Naive thymus-derived CD8-positive, alpha-beta T cell (primary cell): ENCODE measurements at regions not wholly inside any gene's neighbourhood (a gene's known extent, or its start where the extent isn't known, plus 50 kb on each side); places are given as distances from the start of the nearest gene placed in this dataset.
A peak's percentile ranks its signal among the peaks of the same experiment; 100 is the strongest.

Experiments
- ATAC-seq, 2 donors: fragments of 150-1000 bp; cut with Tn5 transposase in 1 of 2; sonication (Bioruptor Pico), chemical (Tn5 transposase) in 1 of 2; 1 replicate in 1 of 2; 2 replicates in 1 of 2; pipeline ENCODE4 v1.10.0; 2021; ENCODE audit warnings: mild to moderate bottlenecking in 2 of 2, moderate library complexity in 2 of 2
- POLR2A ChIA-PET: fragments of 350-600 bp; sonication (Branson Sonifier 250); formaldehyde crosslinking; loops from one replicate; lab custom pipeline; 2021; ENCODE audit warnings: antibody characterized with exemption; lab: Charles Lee
- DNase-seq, 10 donors: peaks; one replicate each; pipeline versions ENCODE4 v3.0.0 to v3.0.0-alpha.2; 2020 to 2022
- H3K27ac Mint-ChIP-seq, 10 donors: one replicate each; pipeline ENCODE4 v1.8.0; 2020 to 2022; ENCODE audit warnings: mild to moderate bottlenecking in 10 of 10, mixed read lengths in 10 of 10, moderate library complexity in 4 of 10, inconsistent platforms in 1 of 10
- H3K27me3 Mint-ChIP-seq, 5 donors: one replicate each; pipeline ENCODE4 v1.8.0; 2021 to 2022; ENCODE audit warnings: mixed read lengths in 5 of 5
- H3K36me3 Mint-ChIP-seq, 3 donors: one replicate each; pipeline ENCODE4 v1.8.0; 2020 to 2022; ENCODE audit warnings: mixed read lengths in 3 of 3, mild to moderate bottlenecking in 2 of 3, inconsistent platforms in 1 of 3
- H3K4me1 Mint-ChIP-seq, 4 donors: one replicate each; pipeline ENCODE4 v1.8.0; 2021 to 2022; ENCODE audit warnings: mixed read lengths in 4 of 4
- H3K4me3 Mint-ChIP-seq, 10 donors: one replicate each; pipeline ENCODE4 v1.8.0; 2020 to 2022; ENCODE audit warnings: mild to moderate bottlenecking in 10 of 10, mixed read lengths in 10 of 10, moderate library complexity in 6 of 10, inconsistent platforms in 1 of 10
- H3K9me3 Mint-ChIP-seq, 9 donors: one replicate each; pipeline ENCODE4 v1.8.0; 2020 to 2022; ENCODE audit warnings: mixed read lengths in 9 of 9, mild to moderate bottlenecking in 3 of 9, inconsistent platforms in 1 of 9, moderate library complexity in 1 of 9

DNA sequence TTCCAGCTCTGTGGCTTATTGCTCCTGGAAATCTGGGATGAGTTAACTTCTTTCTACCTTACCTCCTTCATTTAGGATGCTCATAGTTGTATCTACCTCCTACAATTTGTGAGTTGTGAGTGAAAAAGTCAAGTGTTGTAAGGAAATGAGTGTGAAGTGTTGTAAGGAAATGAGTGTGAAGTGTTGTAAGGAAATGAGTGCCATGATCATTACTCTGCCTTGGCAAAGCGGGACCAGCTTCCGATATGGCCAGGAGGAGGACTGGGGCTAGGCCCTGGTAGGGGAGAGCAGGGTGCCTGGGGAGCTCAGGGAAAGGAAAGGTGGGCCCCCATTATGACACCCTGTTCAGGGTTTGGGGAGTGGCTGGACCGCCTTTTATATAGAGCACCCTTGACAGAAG, 435.2 kb downstream of the FGF9 start:
- Mint-ChIP-seq H3K27ac (peak overlapping the region in 3 of 10 donors; percentile 9 to 81 (median 47)), H3K27me3 (no peaks in the 10 kb centered on the region), H3K4me1 (peaks cover 21 to 43% (median 40%) of the 10 kb centered on the region in 4 donors), H3K4me3 (no peak overlapping the region), H3K36me3 (no peaks in the 10 kb centered on the region), H3K9me3 (no peaks in the 10 kb centered on the region)
- ATAC-seq (no peak), DNase-seq (no peak)
- POLR2A ChIA-PET, result interaction anchor here (2.0 kb wide), 1 partner anchor 30 kb away, joined by 5 read pairs; no protein-coding TSS in a partner anchor

DNA sequence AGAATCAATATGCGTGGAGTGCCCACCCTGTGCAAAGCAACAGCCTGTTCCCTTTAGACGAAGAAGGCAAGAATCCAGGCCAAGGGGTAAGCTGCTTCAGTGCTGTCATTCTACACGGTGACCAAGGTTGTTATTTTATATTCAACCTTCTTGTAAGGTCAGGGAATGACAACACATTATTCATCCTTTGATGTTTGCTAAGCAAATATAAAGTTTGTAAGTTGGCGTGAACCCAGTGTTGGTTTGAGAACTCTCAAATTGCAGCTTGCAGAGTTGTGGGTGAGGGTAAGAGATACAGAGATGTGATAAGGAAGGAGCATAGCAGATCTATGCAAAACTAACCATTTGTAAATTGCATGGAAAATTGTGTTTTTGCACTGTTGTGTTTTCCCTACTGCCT, 436.7 kb downstream of the FGF9 start:
- ATAC-seq (peak; percentile 42 to 68), DNase-seq (no peak)
- peak overlapping the region in 9 of 10 donors; percentile 3 to 61 (median 34) for H3K4me3 Mint-ChIP-seq
- H3K9me3 Mint-ChIP-seq, result no peaks in the 10 kb centered on the region
- H3K27ac Mint-ChIP-seq, result peak overlapping the region in 9 of 10 donors; percentile 17 to 85 (median 26)
- POLR2A ChIA-PET, result interaction anchor here (0.9 kb wide), 1 partner anchor 24 kb away, joined by 4 read pairs; no protein-coding TSS in a partner anchor
- H3K4me1 Mint-ChIP-seq, result peaks cover 21 to 43% (median 41%) of the 10 kb centered on the region in 4 donors
- no peaks in the 10 kb centered on the region for H3K27me3 Mint-ChIP-seq
- H3K36me3 Mint-ChIP-seq, result no peaks in the 10 kb centered on the region

DNA sequence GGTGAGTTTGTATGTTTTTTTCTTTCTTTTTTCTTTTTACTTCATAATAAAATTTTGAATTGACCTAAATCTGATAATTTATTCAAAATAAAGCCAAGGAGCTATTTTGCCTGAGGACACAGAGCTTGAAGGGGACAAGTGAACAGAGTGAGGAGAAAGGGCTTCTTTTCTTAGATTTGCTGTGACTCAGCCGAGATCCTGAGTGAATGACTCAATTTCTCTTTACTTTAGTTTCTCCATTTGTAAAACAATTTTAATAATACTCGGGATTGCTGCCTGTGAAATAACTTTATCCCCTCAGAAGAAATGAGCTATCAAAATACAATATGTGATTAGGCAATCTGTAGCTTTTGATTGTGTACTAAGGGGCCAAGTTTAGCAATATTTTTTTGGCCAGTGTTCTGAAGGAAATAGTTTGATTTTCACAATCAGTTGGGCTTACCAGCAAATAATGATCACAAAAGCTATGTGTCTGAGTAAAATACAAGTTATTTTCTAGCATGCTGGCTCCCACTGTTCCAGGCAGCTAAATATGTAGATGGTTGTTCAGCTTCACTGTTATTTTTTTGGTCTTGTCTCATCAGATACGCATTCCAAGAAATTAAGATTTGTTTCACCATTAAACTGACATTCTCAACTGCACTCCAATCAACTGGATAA, 437.5 kb downstream of the FGF9 start:
- POLR2A ChIA-PET, result interaction anchor here (0.9 to 1.0 kb wide), 2 partner anchors 8 to 25 kb away, joined by 3 to 4 read pairs; no protein-coding TSS in a partner anchor
- Mint-ChIP-seq H3K9me3 (peaks cover 0 to 1% (median 0%) of the 10 kb centered on the region in 9 donors), H3K36me3 (no peaks in the 10 kb centered on the region), H3K27ac (peak overlapping the region in 7 of 10 donors; percentile 4 to 85 (median 51)), H3K4me1 (peaks cover 21 to 47% (median 45%) of the 10 kb centered on the region in 4 donors), H3K27me3 (no peaks in the 10 kb centered on the region), H3K4me3 (peak overlapping the region in 7 of 10 donors; percentile 2 to 61 (median 34))
- ATAC-seq (no peak), DNase-seq (no peak)

DNA sequence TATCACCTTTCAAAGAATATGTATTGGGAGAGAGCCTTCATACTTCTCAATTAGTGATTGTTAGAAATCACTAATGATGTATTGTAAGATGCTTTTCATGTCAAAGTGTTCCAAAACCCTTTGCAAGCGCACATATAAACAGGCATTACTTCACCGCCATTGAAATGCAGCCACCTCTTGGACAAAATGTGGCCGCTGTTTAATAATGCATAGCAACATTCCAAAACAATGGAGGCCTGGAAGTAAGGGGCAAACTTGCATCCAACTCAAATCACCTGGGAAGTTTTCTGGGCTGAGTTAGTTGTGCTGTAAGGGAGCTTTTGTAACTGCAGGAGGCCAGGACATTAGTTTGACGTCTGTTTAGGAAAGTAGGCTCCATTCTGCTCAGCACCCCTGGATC, 438.1 kb downstream of the FGF9 start:
- DNase-seq (no peak), ATAC-seq (no peak)
- POLR2A ChIA-PET, result interaction anchor here (1.0 kb wide), 1 partner anchor 8 kb away, joined by 3 read pairs; no protein-coding TSS in a partner anchor
- Mint-ChIP-seq H3K4me1 (peaks cover 22 to 52% (median 49%) of the 10 kb centered on the region in 4 donors), H3K27me3 (no peaks in the 10 kb centered on the region), H3K36me3 (no peaks in the 10 kb centered on the region), H3K4me3 (no peak overlapping the region), H3K9me3 (peaks cover 0 to 7% (median 0%) of the 10 kb centered on the region in 9 donors), H3K27ac (peak overlapping the region in 3 of 10 donors; percentile 14 to 43 (median 42))

DNA sequence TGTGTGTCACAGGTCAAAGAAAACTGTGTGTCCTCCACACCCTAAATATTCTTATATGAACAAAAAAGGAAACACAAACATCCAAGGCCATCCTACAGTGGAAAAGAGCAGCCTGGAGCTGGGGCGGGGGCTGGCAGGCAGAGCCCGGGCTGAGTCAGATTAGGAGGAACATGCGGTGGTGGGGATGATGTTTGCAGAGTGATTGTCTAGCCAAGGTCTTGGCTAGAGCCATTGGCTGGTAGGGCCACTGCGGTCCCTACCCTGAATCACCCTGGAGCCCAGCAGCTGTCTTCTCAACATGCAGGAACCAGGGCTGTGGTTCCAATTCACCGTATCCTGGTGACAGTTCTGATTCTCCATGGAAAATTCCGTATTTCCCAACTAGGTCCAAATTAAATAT, 439.5 kb downstream of the FGF9 start:
- ATAC-seq, result no peak
- no peak overlapping the region for H3K4me3 Mint-ChIP-seq
- no peak for DNase-seq
- H3K27ac Mint-ChIP-seq, result peak overlapping the region in 2 of 10 donors; percentile 14 to 38
- H3K4me1 Mint-ChIP-seq, result peaks cover 25 to 61% (median 60%) of the 10 kb centered on the region in 4 donors
- no peaks in the 10 kb centered on the region for H3K27me3 Mint-ChIP-seq
- no peaks in the 10 kb centered on the region for H3K36me3 Mint-ChIP-seq
- peaks cover 0 to 9% (median 0%) of the 10 kb centered on the region in 9 donors for H3K9me3 Mint-ChIP-seq
- POLR2A ChIA-PET, result interaction anchor here (1.0 kb wide), 1 partner anchor 50 kb away, joined by 3 read pairs; no protein-coding TSS in a partner anchor

DNA sequence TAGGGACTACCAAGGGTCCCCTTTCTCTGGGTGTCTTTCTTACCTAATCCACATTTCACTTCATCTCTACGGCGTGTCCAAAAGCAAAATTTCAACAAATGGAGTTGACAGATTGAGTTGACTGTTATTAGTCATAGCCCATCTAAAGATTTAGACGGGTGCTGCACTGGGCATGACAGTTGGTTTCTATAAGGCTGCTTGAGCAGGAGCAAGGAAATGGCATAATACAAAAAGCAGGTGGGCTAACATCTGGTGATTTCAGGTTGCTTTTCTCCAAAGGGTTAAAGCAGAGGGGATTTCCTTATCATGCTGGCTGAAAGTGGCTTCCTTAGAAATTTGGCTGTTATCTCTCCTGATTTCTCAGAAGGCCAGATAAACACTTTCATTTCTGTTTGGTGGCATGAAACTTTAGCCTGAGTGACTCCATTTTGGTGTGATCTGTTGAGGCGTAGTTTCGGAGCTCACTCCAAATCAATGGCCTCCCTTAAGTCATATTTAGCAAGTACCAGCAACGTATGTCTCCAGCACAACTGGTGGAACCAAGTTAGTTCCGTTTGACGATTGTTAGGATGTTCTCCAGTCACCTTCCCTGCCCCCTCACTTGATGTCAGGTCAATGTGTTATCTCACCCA, 440.4 kb downstream of the FGF9 start:
- Mint-ChIP-seq H3K4me1 (peaks cover 21 to 66% (median 61%) of the 10 kb centered on the region in 4 donors), H3K9me3 (peaks cover 0 to 9% (median 0%) of the 10 kb centered on the region in 9 donors), H3K4me3 (no peak overlapping the region), H3K27me3 (no peaks in the 10 kb centered on the region), H3K27ac (peak overlapping the region in 3 of 10 donors; percentile 24 to 35 (median 25)), H3K36me3 (no peaks in the 10 kb centered on the region)
- POLR2A ChIA-PET, result no interaction called here
- ATAC-seq (no peak), DNase-seq (no peak)

DNA sequence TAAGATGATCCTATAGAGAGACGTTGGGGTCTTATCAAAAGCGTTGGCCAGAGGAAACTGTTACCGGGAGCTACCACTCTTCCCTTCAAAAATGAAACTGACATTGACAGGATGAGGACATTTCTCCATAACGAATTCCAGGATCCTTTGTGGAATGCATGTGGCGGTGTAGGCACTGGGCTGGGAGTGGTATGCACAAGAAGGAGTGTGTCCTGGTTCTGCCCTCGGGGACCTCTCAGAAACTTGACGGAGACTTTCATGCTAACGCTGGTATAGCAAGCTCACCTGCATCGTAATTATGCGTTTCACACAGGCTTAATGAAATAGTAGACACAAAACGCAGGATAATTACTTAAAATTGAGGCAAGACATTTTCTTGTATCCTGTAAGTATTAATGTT, 441.1 kb downstream of the FGF9 start:
- POLR2A ChIA-PET, result no interaction called here
- Mint-ChIP-seq H3K27me3 (no peaks in the 10 kb centered on the region), H3K4me1 (peaks cover 19 to 66% (median 58%) of the 10 kb centered on the region in 4 donors), H3K4me3 (no peak overlapping the region), H3K27ac (peak overlapping the region in 2 of 10 donors; percentile 21 to 53), H3K36me3 (no peaks in the 10 kb centered on the region), H3K9me3 (peaks cover 0 to 13% (median 0%) of the 10 kb centered on the region in 9 donors)
- no peak for DNase-seq
- ATAC-seq, result no peak

DNA sequence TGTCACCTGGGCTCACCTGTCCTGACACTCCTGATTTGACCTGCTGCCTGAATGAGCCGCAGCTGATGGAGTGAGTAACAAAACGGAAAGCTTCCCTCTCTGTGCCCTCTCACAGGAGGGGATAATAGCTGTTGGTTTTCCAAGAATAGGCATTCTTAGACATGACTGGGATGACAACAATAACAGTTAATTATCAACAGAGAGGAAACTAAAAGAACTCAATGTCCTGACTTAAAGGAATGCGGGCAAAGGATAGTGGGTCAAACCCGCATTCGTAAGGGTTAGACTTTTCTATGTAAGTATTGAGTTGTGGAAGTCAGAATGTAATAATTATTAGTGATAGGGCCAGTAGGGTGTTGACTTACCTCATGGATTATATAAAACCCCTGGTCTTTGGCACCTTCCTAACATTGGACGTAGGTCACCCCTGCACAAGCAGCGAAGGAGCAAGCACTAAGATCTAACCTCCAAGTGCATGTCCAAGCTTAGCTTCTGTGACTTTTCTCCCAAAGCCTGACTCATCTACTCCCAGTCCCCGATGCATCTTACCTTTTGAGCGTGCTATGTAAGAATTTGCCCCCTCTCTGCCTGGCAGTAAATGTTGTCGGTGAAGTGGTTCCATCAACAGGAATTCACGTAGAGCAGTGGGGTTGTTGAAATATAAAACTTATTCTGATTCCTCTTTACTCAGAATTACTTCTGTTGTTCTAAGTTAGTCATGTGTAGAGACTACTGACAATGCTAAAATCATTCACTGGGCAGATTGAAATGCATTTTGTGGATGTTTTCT, 442.3 kb downstream of the FGF9 start:
- DNase-seq (no peak), ATAC-seq (no peak)
- H3K27ac Mint-ChIP-seq, result peak overlapping the region in 9 of 10 donors; percentile 31 to 93 (median 86)
- no peaks in the 10 kb centered on the region for H3K27me3 Mint-ChIP-seq
- POLR2A ChIA-PET, result no interaction called here
- H3K4me3 Mint-ChIP-seq, result peak overlapping the region in 3 of 10 donors; percentile 15 to 68 (median 33)
- H3K9me3 Mint-ChIP-seq, result peaks cover 0 to 13% (median 0%) of the 10 kb centered on the region in 9 donors
- no peaks in the 10 kb centered on the region for H3K36me3 Mint-ChIP-seq
- peaks cover 10 to 57% (median 48%) of the 10 kb centered on the region in 4 donors for H3K4me1 Mint-ChIP-seq

DNA sequence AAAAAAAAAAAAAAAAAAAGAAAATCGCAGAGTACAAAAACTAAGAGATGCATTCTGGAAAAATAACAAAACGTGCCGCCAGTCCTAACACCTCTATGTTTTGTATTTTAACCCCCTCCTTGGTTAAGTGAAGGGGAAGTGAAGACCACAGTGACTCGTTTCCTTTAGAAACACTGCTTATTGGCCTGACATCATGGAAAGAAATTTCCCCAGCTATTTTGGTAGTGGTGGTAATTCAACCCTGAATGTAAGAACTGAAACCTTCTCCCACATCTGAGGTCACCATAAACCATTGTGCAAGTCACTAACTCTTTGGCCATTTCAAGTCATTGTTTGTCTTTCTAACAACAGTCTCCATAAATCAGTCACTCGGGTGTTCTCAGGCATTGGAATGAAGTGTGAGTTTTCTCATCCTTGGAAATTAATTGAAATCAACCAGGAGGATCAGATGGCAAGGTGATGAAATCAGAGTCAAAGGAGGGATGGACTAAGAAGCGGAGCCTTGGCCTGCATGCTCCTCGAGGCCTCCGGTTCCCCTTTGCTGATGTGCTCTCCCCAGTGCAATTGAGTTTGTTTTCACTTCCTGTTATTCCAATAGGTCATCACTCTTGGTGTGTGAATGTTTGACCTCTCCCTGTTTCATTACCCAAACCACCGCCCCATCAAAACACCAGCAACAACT, 443.9 kb downstream of the FGF9 start:
- POLR2A ChIA-PET, result interaction anchor here (0.7 to 1.2 kb wide), 3 partner anchors 17 to 130 kb away, joined by 3 read pairs; no protein-coding TSS in a partner anchor
- peaks cover 11 to 52% (median 41%) of the 10 kb centered on the region in 4 donors for H3K4me1 Mint-ChIP-seq
- H3K4me3 Mint-ChIP-seq, result peak overlapping the region in 9 of 10 donors; percentile 7 to 71 (median 56)
- H3K36me3 Mint-ChIP-seq, result no peaks in the 10 kb centered on the region
- ATAC-seq (peak; percentile 90 to 94), DNase-seq (peak in 9 of 10 donors; percentile 25 to 89 (median 70))
- H3K27ac Mint-ChIP-seq, result peak overlapping the region; percentile 80 to 94 (median 87)
- H3K9me3 Mint-ChIP-seq, result peaks cover 0 to 13% (median 0%) of the 10 kb centered on the region in 9 donors
- no peaks in the 10 kb centered on the region for H3K27me3 Mint-ChIP-seq

DNA sequence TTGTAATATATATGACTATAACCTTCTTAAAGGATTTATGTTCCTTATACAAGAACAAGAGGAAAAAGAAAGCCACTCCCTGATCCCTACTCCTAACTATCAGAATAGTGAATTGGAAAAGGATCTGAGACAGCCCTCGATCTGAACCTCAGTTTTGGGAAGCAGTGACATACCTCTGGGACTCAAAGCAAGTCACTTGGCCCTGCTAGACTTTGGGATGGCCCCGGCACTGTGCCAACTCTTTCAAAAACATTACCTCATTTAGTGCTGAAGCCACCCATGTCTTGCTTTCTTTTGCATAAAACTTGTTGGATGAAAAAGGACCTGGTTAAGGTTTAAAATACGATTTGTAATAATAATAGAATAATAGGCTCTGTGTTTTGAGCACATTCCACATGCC, 447.3 kb downstream of the FGF9 start:
- Mint-ChIP-seq H3K27ac (peak overlapping the region in 1 of 10 donors; percentile 27), H3K27me3 (no peaks in the 10 kb centered on the region), H3K9me3 (peaks cover 0 to 13% (median 0%) of the 10 kb centered on the region in 9 donors), H3K4me1 (peaks cover 11 to 43% (median 29%) of the 10 kb centered on the region in 4 donors), H3K4me3 (no peak overlapping the region), H3K36me3 (no peaks in the 10 kb centered on the region)
- POLR2A ChIA-PET, result no interaction called here
- ATAC-seq (no peak), DNase-seq (no peak)

DNA sequence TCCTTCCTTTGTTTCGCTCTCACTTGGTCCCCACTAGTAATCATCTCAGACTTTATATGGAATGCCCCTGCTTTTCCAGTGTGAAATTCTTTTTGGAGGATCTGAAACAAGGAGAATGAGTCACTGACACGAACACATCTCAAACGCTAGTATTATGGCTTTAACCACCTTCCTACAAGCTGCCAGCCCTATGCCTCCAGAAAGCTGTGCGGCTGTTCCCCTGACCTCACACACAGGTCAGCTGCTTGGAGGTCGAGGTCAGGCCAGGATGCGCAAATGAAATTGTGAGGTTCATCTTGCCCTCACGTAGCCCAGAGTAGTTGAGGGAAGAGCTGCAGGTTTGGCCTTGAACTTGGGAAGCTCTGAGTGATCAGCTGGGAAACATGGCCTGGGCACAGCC, 449.8 kb downstream of the FGF9 start:
- peak overlapping the region in 2 of 10 donors; percentile 3 to 60 for H3K27ac Mint-ChIP-seq
- no peaks in the 10 kb centered on the region for H3K36me3 Mint-ChIP-seq
- peaks cover 2 to 21% (median 8%) of the 10 kb centered on the region in 4 donors for H3K4me1 Mint-ChIP-seq
- H3K4me3 Mint-ChIP-seq, result no peak overlapping the region
- ATAC-seq (no peak), DNase-seq (no peak)
- no peaks in the 10 kb centered on the region for H3K27me3 Mint-ChIP-seq
- POLR2A ChIA-PET, result interaction anchor here (1.0 kb wide), 1 partner anchor 58 kb away, joined by 3 read pairs; no protein-coding TSS in a partner anchor
- H3K9me3 Mint-ChIP-seq, result peaks cover 0 to 4% (median 0%) of the 10 kb centered on the region in 9 donors
